ENCODE measurements at regions not wholly inside any gene's neighbourhood (a gene's known extent, or its start where the extent isn't known, plus 50 kb on each side); places are given as distances from the start of the nearest gene placed in this dataset.

GRCh38 chr7:115276791-115277190 lies 354.9 kb downstream of the MDFIC start:
- Histone ChIP-seq H3K4me1 (ENCODE audit: control insufficient read depth, insufficient read depth, low read length) (no peaks in the 10 kb centered on the region; the same call in 1 of the 2 replicates), H3K56ac (ENCODE audit: extremely low read depth, insufficient read depth, low read length) (no peak overlapping the region), H3K27me3 (ENCODE audit: control insufficient read depth, insufficient read depth, low read length) (no peaks in the 10 kb centered on the region), H2BK15ac (ENCODE audit: low read depth, low read length) (no peak overlapping the region), H3K27ac (ENCODE audit: insufficient read depth, low read length) (no peak overlapping the region), H3K36me3 (ENCODE audit: control insufficient read depth, insufficient read depth, low read length) (no peaks in the 10 kb centered on the region), H3K4me3 (ENCODE audit: insufficient read depth, low read depth, low read length) (no peak overlapping the region), H3K9ac (ENCODE audit: low read depth, low read length) (no peak overlapping the region), H3K23ac (ENCODE audit: low read depth, low read length) (no peak overlapping the region), H3K9me3 (ENCODE audit: control insufficient read depth, insufficient read depth, low read length) (no peaks in the 10 kb centered on the region), H2AK5ac (ENCODE audit: low read depth, low read length) (no peak overlapping the region), H2AK9ac (replicated peaks; ENCODE audit: low read depth, low read length, poor library complexity) (no peak overlapping the region), H3K9me1 (ENCODE audit: insufficient read depth, low read length) (no peaks in the 10 kb centered on the region), H2AFZ (replicated peaks; ENCODE audit: low read length, poor library complexity) (no peak overlapping the region), H3K4ac (ENCODE audit: low read depth, low read length) (no peak overlapping the region), H2BK5ac (ENCODE audit: low read depth, low read length, poor library complexity, severe bottlenecking) (no peak overlapping the region), H3K18ac (ENCODE audit: low read depth, low read length) (no peak overlapping the region), H3K79me1 (ENCODE audit: low read depth in 1 of 2, low read length in 2 of 2) (no peaks in the 10 kb centered on the region), H4K20me1 (ENCODE audit: insufficient read depth, low read length) (no peaks in the 10 kb centered on the region), H4K8ac (ENCODE audit: low read depth in 2 of 2, low read length in 2 of 2) (no peak overlapping the region), H2BK120ac (ENCODE audit: low read depth, low read length) (no peak overlapping the region), H2BK20ac (ENCODE audit: low read depth, low read length) (no peak overlapping the region), H3K4me2 (ENCODE audit: low read depth, low read length) (no peak overlapping the region), H3K14ac (replicated peaks; ENCODE audit: low read depth, low read length) (no peak overlapping the region), H4K91ac (ENCODE audit: insufficient read depth, low read depth, low read length) (no peak overlapping the region), H4K5ac (ENCODE audit: low read depth, low read length) (no peak overlapping the region)
- ChIA-PET POLR2A (ENCODE audit: unreplicated experiment) (no interaction called here), CTCF (interaction anchor here (1.0 kb wide), 1 partner anchor 11 kb away, joined by 3 read pairs; no protein-coding TSS in a partner anchor)
- in situ Hi-C loops (cut with MboI; ENCODE audit: low sequenced_read_pairs) = no loop called here
- intact Hi-C loops (cut with micrococcal nuclease) = no loop called here
- no CpG with 5 or more reads among the region's 1 CpG for WGBS, 2 experiments (ENCODE audit: extremely low coverage in 2 of 2, insufficient read length in 1 of 2)
- DNase-seq = peak; percentile 25
- dilution Hi-C loops (cut with HindIII; ENCODE audit: low sequenced_read_pairs, unreplicated experiment) = no loop called here
- BruUV-seq (replicated peaks) = no TSS peak
- ATAC-seq (ENCODE audit: low read depth) = no peak
- no peak for TF ChIP-seq MXI1 (IDR thresholded peaks at IDR 0.05; ENCODE audit: borderline replicate concordance, low read depth, low read length)
- TF ChIP-seq MAFK (IDR thresholded peaks at IDR 0.05; ENCODE audit: low read depth, low read length) = no peak
- no peak for TF ChIP-seq POLR2A (IDR thresholded peaks at IDR 0.05; ENCODE audit: low read depth, low read length)
- TF ChIP-seq, protein P1, sequence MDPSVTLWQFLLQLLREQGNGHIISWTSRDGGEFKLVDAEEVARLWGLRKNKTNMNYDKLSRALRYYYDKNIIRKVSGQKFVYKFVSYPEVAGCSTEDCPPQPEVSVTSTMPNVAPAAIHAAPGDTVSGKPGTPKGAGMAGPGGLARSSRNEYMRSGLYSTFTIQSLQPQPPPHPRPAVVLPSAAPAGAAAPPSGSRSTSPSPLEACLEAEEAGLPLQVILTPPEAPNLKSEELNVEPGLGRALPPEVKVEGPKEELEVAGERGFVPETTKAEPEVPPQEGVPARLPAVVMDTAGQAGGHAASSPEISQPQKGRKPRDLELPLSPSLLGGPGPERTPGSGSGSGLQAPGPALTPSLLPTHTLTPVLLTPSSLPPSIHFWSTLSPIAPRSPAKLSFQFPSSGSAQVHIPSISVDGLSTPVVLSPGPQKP (IDR thresholded peaks at IDR 0.05; ENCODE audit: borderline replicate concordance, low read depth, low read length) = no peak
- TF ChIP-seq USF2 (IDR thresholded peaks at IDR 0.05; ENCODE audit: low read depth, low read length) = no peak
- TF ChIP-seq RAD21 (IDR thresholded peaks at IDR 0.05; ENCODE audit: low read length) = no peak
- TF ChIP-seq, protein P2, sequence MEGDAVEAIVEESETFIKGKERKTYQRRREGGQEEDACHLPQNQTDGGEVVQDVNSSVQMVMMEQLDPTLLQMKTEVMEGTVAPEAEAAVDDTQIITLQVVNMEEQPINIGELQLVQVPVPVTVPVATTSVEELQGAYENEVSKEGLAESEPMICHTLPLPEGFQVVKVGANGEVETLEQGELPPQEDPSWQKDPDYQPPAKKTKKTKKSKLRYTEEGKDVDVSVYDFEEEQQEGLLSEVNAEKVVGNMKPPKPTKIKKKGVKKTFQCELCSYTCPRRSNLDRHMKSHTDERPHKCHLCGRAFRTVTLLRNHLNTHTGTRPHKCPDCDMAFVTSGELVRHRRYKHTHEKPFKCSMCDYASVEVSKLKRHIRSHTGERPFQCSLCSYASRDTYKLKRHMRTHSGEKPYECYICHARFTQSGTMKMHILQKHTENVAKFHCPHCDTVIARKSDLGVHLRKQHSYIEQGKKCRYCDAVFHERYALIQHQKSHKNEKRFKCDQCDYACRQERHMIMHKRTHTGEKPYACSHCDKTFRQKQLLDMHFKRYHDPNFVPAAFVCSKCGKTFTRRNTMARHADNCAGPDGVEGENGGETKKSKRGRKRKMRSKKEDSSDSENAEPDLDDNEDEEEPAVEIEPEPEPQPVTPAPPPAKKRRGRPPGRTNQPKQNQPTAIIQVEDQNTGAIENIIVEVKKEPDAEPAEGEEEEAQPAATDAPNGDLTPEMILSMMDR (conservative IDR thresholded peaks at IDR 0.05; ENCODE audit: low read depth, low read length) = no peak
- TF ChIP-seq CEBPB (IDR thresholded peaks at IDR 0.05; ENCODE audit: low read depth, low read length) = no peak
- no peak for TF ChIP-seq SMC3 (IDR thresholded peaks at IDR 0.05; ENCODE audit: low read depth, low read length)
- TF ChIP-seq BHLHE40 (IDR thresholded peaks at IDR 0.05; ENCODE audit: low read depth, low read length) = no peak
- no peak for TF ChIP-seq MAZ (IDR thresholded peaks at IDR 0.05; ENCODE audit: borderline replicate concordance, low read depth, low read length)
- TF ChIP-seq NFE2L2 (IDR thresholded peaks at IDR 0.05; ENCODE audit: low read depth, low read length) = no peak
- TF ChIP-seq RCOR1 (IDR thresholded peaks at IDR 0.05; ENCODE audit: insufficient replicate concordance, low read length) = no peak
- no peak for TF ChIP-seq CHD1 (IDR thresholded peaks at IDR 0.05; ENCODE audit: low read depth, low read length)
- TF ChIP-seq RFX5 (IDR thresholded peaks at IDR 0.05; ENCODE audit: low read depth, low read length) = no peak
- no peak for TF ChIP-seq FOS (IDR thresholded peaks at IDR 0.05; ENCODE audit: low read depth, low read length)
